CD14-positive monocyte (primary cell): ENCODE measurements at regions not wholly inside any gene's neighbourhood (a gene's known extent, or its start where the extent isn't known, plus 50 kb on each side); places are given as distances from the start of the nearest gene placed in this dataset.

Experiments
- DNase-seq, 3 donors: peaks; one replicate each; pipeline ENCODE4 v3.0.0-alpha.2; 2011 to 2022
- H2AFZ ChIP-seq: 2 replicates; pipeline ENCODE4 v1.6.0; 2012; ENCODE audit warnings: mild to moderate bottlenecking, low read depth, low read length, inconsistent platforms; ENCODE audit not compliant: insufficient read depth, poor library complexity, severe bottlenecking
- H3K27ac ChIP-seq, 2 donors: 1 replicate in 1 of 2; 2 replicates in 1 of 2; pipeline ENCODE4 v1.5.1; 2012 to 2013; ENCODE audit warnings: low read length in 2 of 2, control low read depth in 1 of 2, inconsistent platforms in 1 of 2, low read depth in 1 of 2, mild to moderate bottlenecking in 1 of 2
- H3K27me3 ChIP-seq, 2 donors: one replicate each; pipeline versions ENCODE4 v1.6.0 to v1.6.1; 2011 to 2013; ENCODE audit warnings: low read length in 2 of 2; ENCODE audit not compliant: control insufficient read depth in 2 of 2, insufficient read depth in 2 of 2
- H3K36me3 ChIP-seq, 2 donors: replicated peaks in 1 of 2; 1 replicate in 1 of 2; 2 replicates in 1 of 2; pipeline versions ENCODE4 v1.5.1 to v1.6.1; 2012 to 2013; ENCODE audit warnings: low read length in 2 of 2, control low read depth in 1 of 2, inconsistent platforms in 1 of 2, mild to moderate bottlenecking in 1 of 2; ENCODE audit not compliant: insufficient read depth in 2 of 2, control insufficient read depth in 1 of 2
- H3K4me1 ChIP-seq, 2 donors: 1 replicate in 1 of 2; 2 replicates in 1 of 2; pipeline versions ENCODE4 v1.5.1 to v1.6.1; 2012 to 2013; ENCODE audit warnings: low read length in 2 of 2, control low read depth in 1 of 2, inconsistent platforms in 1 of 2, mild to moderate bottlenecking in 1 of 2, moderate library complexity in 1 of 2; ENCODE audit not compliant: insufficient read depth in 2 of 2, control insufficient read depth in 1 of 2
- H3K4me2 ChIP-seq: replicated peaks from 2 replicates; pipeline ENCODE3; 2012; ENCODE audit warnings: low read length, moderate library complexity, mild to moderate bottlenecking; ENCODE audit not compliant: poor library complexity, severe bottlenecking; ENCODE audit errors: extremely low read depth
- H3K4me3 ChIP-seq, 3 experiments: fragments of 200-600 bp in 1 of 3; sonication (generic) in 1 of 3; replicated peaks in 1 of 3; 1 replicate in 2 of 3; 2 replicates in 1 of 3; pipeline ENCODE4 v1.5.1; 2011 to 2013; ENCODE audit warnings: low read length in 3 of 3, mild to moderate bottlenecking in 3 of 3, control low read depth in 2 of 3, low read depth in 2 of 3, inconsistent platforms in 1 of 3, moderate library complexity in 1 of 3
- H3K79me2 ChIP-seq: 2 replicates; pipeline ENCODE4 v1.6.0; 2012; ENCODE audit warnings: mild to moderate bottlenecking, control low read depth, inconsistent platforms, low read length, moderate library complexity; ENCODE audit not compliant: insufficient read depth
- H3K9ac ChIP-seq: 2 replicates; pipeline ENCODE4 v1.6.0; 2017; ENCODE audit warnings: low read length, mild to moderate bottlenecking; ENCODE audit not compliant: insufficient read depth, poor library complexity, severe bottlenecking
- H3K9me3 ChIP-seq, 2 donors: replicated peaks in 1 of 2; 1 replicate in 1 of 2; 2 replicates in 1 of 2; pipeline versions ENCODE4 v1.5.1 to v1.6.1; 2012 to 2013; ENCODE audit warnings: low read length in 2 of 2, control low read depth in 1 of 2; ENCODE audit not compliant: control insufficient read depth in 1 of 2, insufficient read depth in 1 of 2
- H4K20me1 ChIP-seq: 2 replicates; pipeline ENCODE4 v1.6.0; 2012; ENCODE audit warnings: mild to moderate bottlenecking, low read length, control low read depth, moderate library complexity; ENCODE audit not compliant: insufficient read depth
- H3K27ac Mint-ChIP-seq, 7 donors: one replicate each; pipeline ENCODE4 v1.8.0; 2020; ENCODE audit warnings: mild to moderate bottlenecking in 7 of 7, mixed read lengths in 7 of 7, moderate library complexity in 6 of 7, inconsistent platforms in 2 of 7
- H3K27me3 Mint-ChIP-seq, 3 donors: one replicate each; pipeline ENCODE4 v1.8.0; 2021 to 2022; ENCODE audit warnings: low read depth in 3 of 3, mild to moderate bottlenecking in 3 of 3, mixed read lengths in 3 of 3, moderate library complexity in 3 of 3, inconsistent platforms in 1 of 3
- H3K36me3 Mint-ChIP-seq, 2 donors: one replicate each; pipeline ENCODE4 v1.8.0; 2020; ENCODE audit warnings: mixed read lengths in 2 of 2, inconsistent platforms in 1 of 2, mild to moderate bottlenecking in 1 of 2
- H3K4me1 Mint-ChIP-seq: one replicate; pipeline ENCODE4 v1.8.0; 2020; ENCODE audit warnings: mild to moderate bottlenecking, mixed read lengths
- H3K4me3 Mint-ChIP-seq, 2 donors: one replicate each; pipeline ENCODE4 v1.8.0; 2020; ENCODE audit warnings: mild to moderate bottlenecking in 2 of 2, mixed read lengths in 2 of 2, moderate library complexity in 1 of 2
- H3K9me3 Mint-ChIP-seq, 7 donors: one replicate each; pipeline ENCODE4 v1.8.0; 2020 to 2022; ENCODE audit warnings: mixed read lengths in 7 of 7, mild to moderate bottlenecking in 6 of 7, moderate library complexity in 6 of 7, inconsistent platforms in 2 of 7
- WGBS: methylation state at CpG from one replicate; pipeline ENCODE4 v1.1.5; 2013; ENCODE audit warnings: missing lambda C conversion rate; ENCODE audit not compliant: insufficient coverage; 5-methylcytosine and 5-hydroxymethylcytosine counted together
- intact Hi-C, 2 donors: fragments of 100-400 bp; cut with micrococcal nuclease; formaldehyde crosslinking; loops; one replicate each; pipeline versions ENCODE4 v1.15.0 to v1.15.1; 2023
- TF ChIP-seq, protein P1 (sequence below): fragments of 200-600 bp; IDR thresholded peaks from one replicate; pipeline ENCODE4 v1.8.0; 2022; ENCODE audit warnings: antibody characterized with exemption, mild to moderate bottlenecking

- H3K4me1 Mint-ChIP-seq, result no peaks in the 10 kb centered on the region
- H3K27ac ChIP-seq, result no peak overlapping the region
- no peaks in the 10 kb centered on the region for H3K4me1 ChIP-seq
- no peak overlapping the region for H3K4me3 ChIP-seq
- no peaks in the 10 kb centered on the region for H3K27me3 Mint-ChIP-seq
- H3K36me3 ChIP-seq, result no peaks in the 10 kb centered on the region
- no peak overlapping the region for H2AFZ ChIP-seq
- no peak overlapping the region for H3K27ac Mint-ChIP-seq
- no peaks in the 10 kb centered on the region for H3K79me2 ChIP-seq
- H3K9me3 ChIP-seq, result peaks cover 19 to 24% of the 10 kb centered on the region in 2 donors
- peaks cover 10 to 23% (median 16%) of the 10 kb centered on the region in 7 donors for H3K9me3 Mint-ChIP-seq
- no peaks in the 10 kb centered on the region for H4K20me1 ChIP-seq
- no peak overlapping the region for H3K9ac ChIP-seq
- no peaks in the 10 kb centered on the region for H3K36me3 Mint-ChIP-seq
- intact Hi-C loops, result no loop called here
- H3K4me3 Mint-ChIP-seq, result no peak overlapping the region
- TF ChIP-seq, protein P1, sequence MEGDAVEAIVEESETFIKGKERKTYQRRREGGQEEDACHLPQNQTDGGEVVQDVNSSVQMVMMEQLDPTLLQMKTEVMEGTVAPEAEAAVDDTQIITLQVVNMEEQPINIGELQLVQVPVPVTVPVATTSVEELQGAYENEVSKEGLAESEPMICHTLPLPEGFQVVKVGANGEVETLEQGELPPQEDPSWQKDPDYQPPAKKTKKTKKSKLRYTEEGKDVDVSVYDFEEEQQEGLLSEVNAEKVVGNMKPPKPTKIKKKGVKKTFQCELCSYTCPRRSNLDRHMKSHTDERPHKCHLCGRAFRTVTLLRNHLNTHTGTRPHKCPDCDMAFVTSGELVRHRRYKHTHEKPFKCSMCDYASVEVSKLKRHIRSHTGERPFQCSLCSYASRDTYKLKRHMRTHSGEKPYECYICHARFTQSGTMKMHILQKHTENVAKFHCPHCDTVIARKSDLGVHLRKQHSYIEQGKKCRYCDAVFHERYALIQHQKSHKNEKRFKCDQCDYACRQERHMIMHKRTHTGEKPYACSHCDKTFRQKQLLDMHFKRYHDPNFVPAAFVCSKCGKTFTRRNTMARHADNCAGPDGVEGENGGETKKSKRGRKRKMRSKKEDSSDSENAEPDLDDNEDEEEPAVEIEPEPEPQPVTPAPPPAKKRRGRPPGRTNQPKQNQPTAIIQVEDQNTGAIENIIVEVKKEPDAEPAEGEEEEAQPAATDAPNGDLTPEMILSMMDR, result no peak
- no CpG with 5 or more reads among the region's 3 CpGs for WGBS
- no peaks in the 10 kb centered on the region for H3K27me3 ChIP-seq
- DNase-seq, result no peak
- no peak overlapping the region for H3K4me2 ChIP-seq
Observed at GRCh38 chr2:22582107-22582506, 802.9 kb upstream of the KLHL29 start.

GRCh38 chr2:22596306-22596705, 788.7 kb upstream of the KLHL29 start:
- Mint-ChIP-seq H3K4me1 (no peaks in the 10 kb centered on the region), H3K9me3 (peaks cover 0 to 9% (median 4%) of the 10 kb centered on the region in 7 donors), H3K36me3 (no peaks in the 10 kb centered on the region), H3K27ac (no peak overlapping the region), H3K27me3 (peaks cover 0 to 2% (median 2%) of the 10 kb centered on the region in 3 donors), H3K4me3 (no peak overlapping the region)
- Histone ChIP-seq H3K79me2 (no peaks in the 10 kb centered on the region), H3K4me2 (no peak overlapping the region), H3K27ac (no peak overlapping the region), H3K9ac (no peak overlapping the region), H3K36me3 (no peaks in the 10 kb centered on the region), H4K20me1 (no peaks in the 10 kb centered on the region), H3K4me1 (no peaks in the 10 kb centered on the region), H2AFZ (no peak overlapping the region), H3K9me3 (peaks cover 0 to 4% of the 10 kb centered on the region in 2 donors), H3K4me3 (no peak overlapping the region), H3K27me3 (no peaks in the 10 kb centered on the region)
- intact Hi-C loops, result no loop called here
- 89% methylated on average over 5 of the region's 5 CpGs for WGBS
- TF ChIP-seq, protein P1, result no peak
- no peak for DNase-seq
